ENCODE measurements at regions not wholly inside any gene's neighbourhood (a gene's known extent, or its start where the extent isn't known, plus 50 kb on each side); places are given as distances from the start of the nearest gene placed in this dataset.

DNA sequence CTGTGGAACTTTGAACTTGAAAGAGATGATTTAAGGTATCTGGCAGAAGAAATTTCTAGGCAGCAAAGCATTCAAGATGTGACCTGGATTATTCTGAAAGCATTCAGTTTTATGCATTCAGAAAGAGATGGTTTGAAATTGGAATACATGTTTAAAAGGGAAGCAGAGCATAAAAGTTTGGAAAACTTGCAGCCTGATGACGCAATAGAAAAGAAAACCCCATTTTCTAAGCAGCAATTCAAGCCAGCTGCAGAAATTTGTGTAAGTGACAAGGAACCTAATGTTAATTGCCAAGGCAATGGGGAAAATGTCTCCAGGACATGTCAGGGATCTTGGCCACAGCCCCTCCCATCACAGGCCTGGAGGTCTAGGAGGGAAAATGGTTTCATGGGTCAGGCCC is 354.0 kb downstream of the ZNF326 start:
- TF ChIP-seq, protein P1, sequence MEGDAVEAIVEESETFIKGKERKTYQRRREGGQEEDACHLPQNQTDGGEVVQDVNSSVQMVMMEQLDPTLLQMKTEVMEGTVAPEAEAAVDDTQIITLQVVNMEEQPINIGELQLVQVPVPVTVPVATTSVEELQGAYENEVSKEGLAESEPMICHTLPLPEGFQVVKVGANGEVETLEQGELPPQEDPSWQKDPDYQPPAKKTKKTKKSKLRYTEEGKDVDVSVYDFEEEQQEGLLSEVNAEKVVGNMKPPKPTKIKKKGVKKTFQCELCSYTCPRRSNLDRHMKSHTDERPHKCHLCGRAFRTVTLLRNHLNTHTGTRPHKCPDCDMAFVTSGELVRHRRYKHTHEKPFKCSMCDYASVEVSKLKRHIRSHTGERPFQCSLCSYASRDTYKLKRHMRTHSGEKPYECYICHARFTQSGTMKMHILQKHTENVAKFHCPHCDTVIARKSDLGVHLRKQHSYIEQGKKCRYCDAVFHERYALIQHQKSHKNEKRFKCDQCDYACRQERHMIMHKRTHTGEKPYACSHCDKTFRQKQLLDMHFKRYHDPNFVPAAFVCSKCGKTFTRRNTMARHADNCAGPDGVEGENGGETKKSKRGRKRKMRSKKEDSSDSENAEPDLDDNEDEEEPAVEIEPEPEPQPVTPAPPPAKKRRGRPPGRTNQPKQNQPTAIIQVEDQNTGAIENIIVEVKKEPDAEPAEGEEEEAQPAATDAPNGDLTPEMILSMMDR (IDR thresholded peaks at IDR 0.05; ENCODE audit: low read length), result no peak
- TF ChIP-seq EZH2 (IDR thresholded peaks at IDR 0.05; ENCODE audit: borderline replicate concordance, low read length), result no peak
